Fibroblast of villous mesenchyme (primary cell): ENCODE measurements at regions not wholly inside any gene's neighbourhood (a gene's known extent, or its start where the extent isn't known, plus 50 kb on each side); places are given as distances from the start of the nearest gene placed in this dataset.

Experiments used
- DNase-seq: peaks from one replicate; pipeline ENCODE4 v3.0.0-alpha.2; 2010; ENCODE audit warnings: low read depth
- H3K4me3 ChIP-seq: 2 replicates; pipeline ENCODE4 v1.5.1; 2011; ENCODE audit warnings: low read depth, mild to moderate bottlenecking, low read length
- CTCF ChIP-seq: IDR thresholded peaks from 2 replicates; pipeline ENCODE4 v1.5.1; 2012; ENCODE audit warnings: low read depth, mild to moderate bottlenecking, low read length; ENCODE audit not compliant: insufficient read depth

GRCh38 chr16:50984688-50985087 is 166.4 kb downstream of the SALL1 start:
- no peak for TF ChIP-seq CTCF
- no peak overlapping the region for H3K4me3 ChIP-seq
- no peak for DNase-seq

- DNase-seq = no peak
- TF ChIP-seq CTCF = no peak
- H3K4me3 ChIP-seq = no peak overlapping the region
These were observed 168.3 kb downstream of the SALL1 start for GRCh38 chr16:50982808-50983207.

GRCh38 chr16:50981951-50982350 is 169.1 kb downstream of the SALL1 start:
- no peak overlapping the region for H3K4me3 ChIP-seq
- no peak for TF ChIP-seq CTCF
- DNase-seq = no peak

GRCh38 chr16:50980666-50981065 is 170.4 kb downstream of the SALL1 start:
- TF ChIP-seq CTCF = no peak
- H3K4me3 ChIP-seq = no peak overlapping the region
- DNase-seq = no peak

- no peak overlapping the region for H3K4me3 ChIP-seq
- no peak for DNase-seq
- TF ChIP-seq CTCF = no peak
These were observed 171.1 kb downstream of the SALL1 start for GRCh38 chr16:50979806-50980620.

- no peak for DNase-seq
- H3K4me3 ChIP-seq = no peak overlapping the region
- no peak for TF ChIP-seq CTCF
These were observed 173.9 kb downstream of the SALL1 start for GRCh38 chr16:50977138-50977537.

GRCh38 chr16:50974438-50975036 is 176.5 kb downstream of the SALL1 start:
- DNase-seq = no peak
- H3K4me3 ChIP-seq = no peak overlapping the region
- TF ChIP-seq CTCF = no peak
